Chondrocyte (in vitro differentiated cells): ENCODE measurements at regions not wholly inside any gene's neighbourhood (a gene's known extent, or its start where the extent isn't known, plus 50 kb on each side); places are given as distances from the start of the nearest gene placed in this dataset.

Source experiments
- DNase-seq: peaks from one replicate; pipeline ENCODE4 v3.0.0; 2021; ENCODE audit warnings: mixed read lengths, low spot score
- H3K27ac Mint-ChIP-seq: one replicate; pipeline ENCODE4 v1.8.0; 2021; ENCODE audit warnings: mild to moderate bottlenecking, moderate library complexity, mixed read lengths; ENCODE audit not compliant: unreplicated experiment
- H3K27me3 Mint-ChIP-seq: 2 replicates; pipeline ENCODE4 v1.8.0; 2021; ENCODE audit warnings: low read depth, mixed read lengths
- H3K36me3 Mint-ChIP-seq: 2 replicates; pipeline ENCODE4 v1.8.0; 2021; ENCODE audit warnings: low read depth, mixed read lengths
- H3K4me1 Mint-ChIP-seq: 2 replicates; pipeline ENCODE4 v1.8.0; 2021; ENCODE audit warnings: low read depth, mild to moderate bottlenecking, mixed read lengths
- H3K4me3 Mint-ChIP-seq: one replicate; pipeline ENCODE4 v1.8.0; 2021; ENCODE audit warnings: mild to moderate bottlenecking, moderate library complexity, mixed read lengths; ENCODE audit not compliant: unreplicated experiment
- H3K9me3 Mint-ChIP-seq: 2 replicates; pipeline ENCODE4 v1.8.0; 2021; ENCODE audit warnings: low read depth, mixed read lengths
- TF ChIP-seq, protein P1 (sequence below): fragments of 200-600 bp; sonication (generic); IDR thresholded peaks from 2 replicates; pipeline ENCODE4 v1.5.0; 2021; ENCODE audit warnings: antibody characterized with exemption, mild to moderate bottlenecking, moderate library complexity

DNA sequence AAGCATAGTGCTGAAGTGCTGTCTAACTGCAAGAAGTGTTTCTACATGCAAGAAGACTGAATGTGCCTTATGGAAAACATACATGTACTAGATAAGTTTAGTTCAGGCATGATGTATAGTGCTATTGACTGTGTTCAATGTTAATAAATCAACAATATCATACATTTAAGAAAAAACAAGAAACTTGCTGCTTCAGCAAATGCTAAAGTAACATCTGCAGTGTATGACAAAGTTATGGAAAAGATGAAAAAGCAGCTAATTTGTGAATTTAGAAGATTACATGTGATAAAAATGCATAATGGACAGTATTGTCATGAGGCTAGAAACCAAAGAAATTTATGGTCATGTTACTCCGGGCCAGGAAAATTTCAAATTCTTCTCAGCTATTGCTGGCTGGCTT lies 174.9 kb upstream of the SPTLC3 start:
- Mint-ChIP-seq H3K4me3 (no peak overlapping the region), H3K4me1 (no peaks in the 10 kb centered on the region), H3K27ac (no peak overlapping the region), H3K9me3 (no peaks in the 10 kb centered on the region), H3K27me3 (no peaks in the 10 kb centered on the region), H3K36me3 (no peaks in the 10 kb centered on the region)
- no peak for DNase-seq
- TF ChIP-seq, protein P1, sequence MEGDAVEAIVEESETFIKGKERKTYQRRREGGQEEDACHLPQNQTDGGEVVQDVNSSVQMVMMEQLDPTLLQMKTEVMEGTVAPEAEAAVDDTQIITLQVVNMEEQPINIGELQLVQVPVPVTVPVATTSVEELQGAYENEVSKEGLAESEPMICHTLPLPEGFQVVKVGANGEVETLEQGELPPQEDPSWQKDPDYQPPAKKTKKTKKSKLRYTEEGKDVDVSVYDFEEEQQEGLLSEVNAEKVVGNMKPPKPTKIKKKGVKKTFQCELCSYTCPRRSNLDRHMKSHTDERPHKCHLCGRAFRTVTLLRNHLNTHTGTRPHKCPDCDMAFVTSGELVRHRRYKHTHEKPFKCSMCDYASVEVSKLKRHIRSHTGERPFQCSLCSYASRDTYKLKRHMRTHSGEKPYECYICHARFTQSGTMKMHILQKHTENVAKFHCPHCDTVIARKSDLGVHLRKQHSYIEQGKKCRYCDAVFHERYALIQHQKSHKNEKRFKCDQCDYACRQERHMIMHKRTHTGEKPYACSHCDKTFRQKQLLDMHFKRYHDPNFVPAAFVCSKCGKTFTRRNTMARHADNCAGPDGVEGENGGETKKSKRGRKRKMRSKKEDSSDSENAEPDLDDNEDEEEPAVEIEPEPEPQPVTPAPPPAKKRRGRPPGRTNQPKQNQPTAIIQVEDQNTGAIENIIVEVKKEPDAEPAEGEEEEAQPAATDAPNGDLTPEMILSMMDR = no peak

- no peak overlapping the region for H3K4me3 Mint-ChIP-seq
- no peak overlapping the region for H3K27ac Mint-ChIP-seq
- H3K4me1 Mint-ChIP-seq = no peaks in the 10 kb centered on the region
- TF ChIP-seq, protein P1 = no peak
- DNase-seq = no peak
- H3K36me3 Mint-ChIP-seq = no peaks in the 10 kb centered on the region
- H3K9me3 Mint-ChIP-seq = no peaks in the 10 kb centered on the region
- H3K27me3 Mint-ChIP-seq = peaks cover 2% of the 10 kb centered on the region
These were observed 172.8 kb upstream of the SPTLC3 start for GRCh38 chr20:12835999-12836398.

DNA sequence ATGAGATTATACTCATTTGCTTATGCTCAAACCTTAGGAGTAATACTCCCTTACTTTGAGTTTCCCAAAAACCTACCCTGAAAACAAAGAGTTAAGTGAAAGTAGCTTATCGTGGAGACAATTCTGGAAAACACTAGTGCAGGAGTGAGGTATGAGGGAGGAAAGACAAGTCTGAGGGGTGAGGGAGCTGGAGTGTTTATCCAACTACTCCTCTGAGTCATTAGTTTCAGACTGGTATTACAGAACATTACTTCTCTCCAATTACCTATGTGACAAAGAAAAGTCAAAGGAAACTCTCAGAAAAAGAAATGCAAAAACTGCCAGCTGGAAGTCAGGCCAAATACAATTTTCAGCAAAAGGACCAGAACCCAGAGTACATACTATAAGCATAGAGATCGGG lies 171.1 kb upstream of the SPTLC3 start:
- Mint-ChIP-seq H3K36me3 (no peaks in the 10 kb centered on the region), H3K4me1 (no peaks in the 10 kb centered on the region), H3K27ac (no peak overlapping the region), H3K9me3 (no peaks in the 10 kb centered on the region), H3K27me3 (peaks cover 3% of the 10 kb centered on the region), H3K4me3 (no peak overlapping the region)
- TF ChIP-seq, protein P1 = no peak
- DNase-seq = no peak

DNA sequence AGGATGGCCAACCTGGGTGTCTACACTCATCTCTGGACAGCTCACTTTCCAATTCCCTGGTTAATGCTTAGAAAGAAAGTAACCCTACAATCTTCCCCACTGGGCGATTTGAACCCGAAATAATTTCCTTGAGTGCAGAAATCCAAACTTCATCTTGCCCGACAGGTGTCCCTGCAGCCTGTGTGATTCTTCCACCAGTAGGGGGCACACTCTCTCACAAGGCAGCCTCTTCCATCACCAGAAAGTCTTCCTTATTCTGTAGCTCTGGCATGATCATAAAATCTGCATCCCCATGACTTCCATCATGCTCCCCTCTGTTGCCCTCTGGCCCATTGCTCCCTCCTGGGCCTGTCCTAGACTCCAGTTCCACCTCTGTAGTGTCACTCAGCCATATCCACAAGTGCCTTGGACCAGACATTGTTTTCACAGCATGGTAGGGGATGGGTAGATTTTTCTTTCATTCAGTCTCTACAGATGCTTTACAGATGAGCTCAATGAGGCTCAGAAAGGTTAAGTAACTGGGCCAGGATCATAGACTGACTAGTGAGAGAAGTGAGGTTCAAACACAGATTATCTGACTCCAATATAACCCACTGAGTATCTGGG lies 170.4 kb upstream of the SPTLC3 start:
- no peak overlapping the region for H3K4me3 Mint-ChIP-seq
- peaks cover 3% of the 10 kb centered on the region for H3K27me3 Mint-ChIP-seq
- H3K4me1 Mint-ChIP-seq = no peaks in the 10 kb centered on the region
- TF ChIP-seq, protein P1 = peak; percentile 33
- H3K36me3 Mint-ChIP-seq = no peaks in the 10 kb centered on the region
- DNase-seq = no peak
- no peaks in the 10 kb centered on the region for H3K9me3 Mint-ChIP-seq
- H3K27ac Mint-ChIP-seq = no peak overlapping the region

GRCh38 chr20:12847872-12848271 lies 160.9 kb upstream of the SPTLC3 start:
- no peaks in the 10 kb centered on the region for H3K9me3 Mint-ChIP-seq

More at GRCh38 chr20:12847872-12848271, 160.9 kb upstream of the SPTLC3 start:
- no peak for DNase-seq
- no peaks in the 10 kb centered on the region for H3K4me1 Mint-ChIP-seq
- H3K27me3 Mint-ChIP-seq = peaks cover 2% of the 10 kb centered on the region
- no peak overlapping the region for H3K4me3 Mint-ChIP-seq
- H3K27ac Mint-ChIP-seq = no peak overlapping the region
- no peaks in the 10 kb centered on the region for H3K36me3 Mint-ChIP-seq
- TF ChIP-seq, protein P1 = no peak
